ACHN (cell line): ENCODE measurements at regions not wholly inside any gene's neighbourhood (a gene's known extent, or its start where the extent isn't known, plus 50 kb on each side); places are given as distances from the start of the nearest gene placed in this dataset.

Source experiments
- DNase-seq: peaks from one replicate; pipeline ENCODE4 v3.0.0-alpha.2; 2015
- in situ Hi-C: cut with HindIII; loops from 2 replicates; pipeline ENCODE4 v1.10.0; 2017; ENCODE audit warnings: low sequenced_read_pairs, low pct_ligation_motif_present, low pct_unique_long_range_greater_than_20kb

- no peak for DNase-seq
- in situ Hi-C loops = no loop called here
Measured at GRCh38 chr2:59307196-59307595, 1066.1 kb upstream of the FANCL start.

GRCh38 chr2:59303272-59303671, 1062.1 kb upstream of the FANCL start:
- no peak for DNase-seq
- in situ Hi-C loops = no loop called here

- DNase-seq = no peak
- in situ Hi-C loops = no loop called here
Measured at GRCh38 chr2:59302683-59303082, 1061.6 kb upstream of the FANCL start.

- peak; percentile 78 for DNase-seq
- in situ Hi-C loops = no loop called here
Measured at GRCh38 chr2:59301466-59302402, 1060.6 kb upstream of the FANCL start.

- DNase-seq = no peak
- in situ Hi-C loops = no loop called here
Measured at GRCh38 chr2:59297816-59298215, 1056.7 kb upstream of the FANCL start.

GRCh38 chr2:59296279-59296678, 1055.2 kb upstream of the FANCL start:
- in situ Hi-C loops = no loop called here
- no peak for DNase-seq

- in situ Hi-C loops = no loop called here
- no peak for DNase-seq
Measured at GRCh38 chr2:59295524-59296162, 1054.5 kb upstream of the FANCL start.

- in situ Hi-C loops = no loop called here
- DNase-seq = no peak
Measured at GRCh38 chr2:59288771-59289170, 1047.6 kb upstream of the FANCL start.

- in situ Hi-C loops = no loop called here
- no peak for DNase-seq
Measured at GRCh38 chr2:59282374-59283057, 1041.4 kb upstream of the FANCL start.

GRCh38 chr2:59277671-59278070, 1036.5 kb upstream of the FANCL start:
- in situ Hi-C loops = no loop called here
- DNase-seq = no peak

- in situ Hi-C loops = no loop called here
- DNase-seq = no peak
Measured at GRCh38 chr2:59276917-59277316, 1035.8 kb upstream of the FANCL start.

GRCh38 chr2:59276033-59276432, 1034.9 kb upstream of the FANCL start:
- peak; percentile 19 for DNase-seq
- in situ Hi-C loops = no loop called here

- in situ Hi-C loops = no loop called here
- DNase-seq = no peak
Measured at GRCh38 chr2:59266453-59266852, 1025.3 kb upstream of the FANCL start.

GRCh38 chr2:59259913-59260312, 1018.8 kb upstream of the FANCL start:
- DNase-seq = no peak
- in situ Hi-C loops = no loop called here

- no peak for DNase-seq
- in situ Hi-C loops = no loop called here
Measured at GRCh38 chr2:59256290-59256689, 1015.2 kb upstream of the FANCL start.

GRCh38 chr2:59254279-59254678, 1013.2 kb upstream of the FANCL start:
- no peak for DNase-seq
- in situ Hi-C loops = no loop called here

GRCh38 chr2:59250307-59250677, 1009.2 kb upstream of the FANCL start:
- no peak for DNase-seq
- in situ Hi-C loops = no loop called here

GRCh38 chr2:59249441-59250306, 1008.5 kb upstream of the FANCL start:
- in situ Hi-C loops = no loop called here
- no peak for DNase-seq

- no peak for DNase-seq
- in situ Hi-C loops = no loop called here
Measured at GRCh38 chr2:59239146-59239545, 998.0 kb upstream of the FANCL start.
